H1 (cell line): ENCODE measurements at regions not wholly inside any gene's neighbourhood (a gene's known extent, or its start where the extent isn't known, plus 50 kb on each side); places are given as distances from the start of the nearest gene placed in this dataset.

ENCODE experiments used
- CHD7 ChIP-seq: fragments of 300-600 bp; sonication (generic); IDR thresholded peaks from 2 replicates; pipeline ENCODE4 v1.7.1; 2012; ENCODE audit warnings: low read length, moderate library complexity, mild to moderate bottlenecking, inconsistent platforms; ENCODE audit not compliant: insufficient replicate concordance
- CTCF ChIP-seq, 3 experiments: IDR thresholded peaks; 1 replicate in 2 of 3; 2 replicates in 1 of 3; pipeline versions ENCODE4 v1.5.1 to v1.6.1; 2011; ENCODE audit warnings: low read length in 3 of 3, mild to moderate bottlenecking in 3 of 3, inconsistent platforms in 2 of 3, low read depth in 1 of 3, moderate library complexity in 1 of 3; ENCODE audit not compliant: insufficient read depth in 1 of 3; ENCODE audit errors: control extremely low read depth in 1 of 3
- RAD21 ChIP-seq, 2 experiments: IDR thresholded peaks in 1 of 2; conservative IDR thresholded peaks in 1 of 2; 2 replicates each; pipeline ENCODE4 v1.6.1; 2011; ENCODE audit warnings: low read depth in 2 of 2, low read length in 2 of 2, improper control_type of control experiment in 1 of 2, inconsistent platforms in 1 of 2, mild to moderate bottlenecking in 1 of 2, moderate library complexity in 1 of 2
- SP4 ChIP-seq: IDR thresholded peaks from 2 replicates; pipeline ENCODE4 v1.6.1; 2012; ENCODE audit warnings: low read length, inconsistent platforms
- ZNF274 ChIP-seq: IDR thresholded peaks from 2 replicates; pipeline ENCODE4 v1.7.0; 2012; ENCODE audit warnings: low read length, borderline replicate concordance; ENCODE audit errors: extremely low read depth

DNA sequence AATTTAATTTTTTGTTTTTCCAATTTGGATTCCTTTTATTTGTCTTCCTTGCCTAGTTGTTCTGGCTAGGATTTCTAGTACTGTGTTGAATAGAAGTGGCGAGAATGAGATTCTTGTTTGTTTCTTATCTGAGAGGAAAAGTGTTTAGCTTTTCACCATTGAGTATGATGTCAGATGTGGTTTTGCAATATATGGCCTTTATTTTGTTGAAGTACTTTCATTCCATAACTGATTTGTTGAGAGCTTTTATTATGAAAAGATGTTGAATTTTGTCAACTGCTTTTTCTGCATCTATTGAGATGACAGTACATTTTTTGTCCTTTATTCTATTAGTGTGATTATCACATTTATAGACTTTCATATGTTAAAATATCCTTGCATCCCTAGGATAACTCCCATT lies 462.0 kb downstream of the CCDC91 start (continued):
- TF ChIP-seq CTCF (IDR thresholded peaks at IDR 0.05; ENCODE audit: control extremely low read depth in 1 of 3, insufficient read depth in 1 of 3, low read depth in 1 of 3, low read length in 3 of 3), result no peak
- no peak for TF ChIP-seq CHD7
- TF ChIP-seq RAD21 (IDR thresholded peaks at IDR 0.05 in 1 of 2, conservative IDR thresholded peaks at IDR 0.05 in 1 of 2; ENCODE audit: low read depth in 2 of 2, low read length in 2 of 2), result no peak
- no peak for TF ChIP-seq ZNF274
- TF ChIP-seq SP4, result no peak
- TF ChIP-seq, all 59 proteins: peak for 0
